MM.1S (cell line): ENCODE measurements at regions not wholly inside any gene's neighbourhood (a gene's known extent, or its start where the extent isn't known, plus 50 kb on each side); places are given as distances from the start of the nearest gene placed in this dataset.

Experiments used
- EZH2 ChIP-seq: fragments of 300-600 bp; sonication (generic); optimal IDR thresholded peaks from 2 replicates; pipeline ENCODE3; 2017; ENCODE audit warnings: low read depth, mild to moderate bottlenecking, antibody characterized with exemption, low read length, mixed read lengths
- EZH2phosphoT487 ChIP-seq: fragments of 300-600 bp; sonication (generic); IDR thresholded peaks from 2 replicates; pipeline ENCODE4 v1.6.1; 2018; ENCODE audit warnings: antibody characterized with exemption, low read length
- TF ChIP-seq, protein P1 (sequence below): fragments of 300-600 bp; sonication (generic); IDR thresholded peaks from 2 replicates; pipeline ENCODE4 v1.5.1; 2016; ENCODE audit warnings: antibody characterized with exemption, low read length, mixed read lengths

- TF ChIP-seq, protein P1, sequence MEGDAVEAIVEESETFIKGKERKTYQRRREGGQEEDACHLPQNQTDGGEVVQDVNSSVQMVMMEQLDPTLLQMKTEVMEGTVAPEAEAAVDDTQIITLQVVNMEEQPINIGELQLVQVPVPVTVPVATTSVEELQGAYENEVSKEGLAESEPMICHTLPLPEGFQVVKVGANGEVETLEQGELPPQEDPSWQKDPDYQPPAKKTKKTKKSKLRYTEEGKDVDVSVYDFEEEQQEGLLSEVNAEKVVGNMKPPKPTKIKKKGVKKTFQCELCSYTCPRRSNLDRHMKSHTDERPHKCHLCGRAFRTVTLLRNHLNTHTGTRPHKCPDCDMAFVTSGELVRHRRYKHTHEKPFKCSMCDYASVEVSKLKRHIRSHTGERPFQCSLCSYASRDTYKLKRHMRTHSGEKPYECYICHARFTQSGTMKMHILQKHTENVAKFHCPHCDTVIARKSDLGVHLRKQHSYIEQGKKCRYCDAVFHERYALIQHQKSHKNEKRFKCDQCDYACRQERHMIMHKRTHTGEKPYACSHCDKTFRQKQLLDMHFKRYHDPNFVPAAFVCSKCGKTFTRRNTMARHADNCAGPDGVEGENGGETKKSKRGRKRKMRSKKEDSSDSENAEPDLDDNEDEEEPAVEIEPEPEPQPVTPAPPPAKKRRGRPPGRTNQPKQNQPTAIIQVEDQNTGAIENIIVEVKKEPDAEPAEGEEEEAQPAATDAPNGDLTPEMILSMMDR: no peak
- TF ChIP-seq EZH2phosphoT487 (no peak), EZH2 (no peak)
Measured at GRCh38 chr6:120279466-120280167, 930.1 kb upstream of the MAN1A1 start.
